Right lobe of liver (tissue), 6 donors: ENCODE measurements at regions not wholly inside any gene's neighbourhood (a gene's known extent, or its start where the extent isn't known, plus 50 kb on each side); places are given as distances from the start of the nearest gene placed in this dataset.
"Not testable (repeated sequence)": the region's sequence is repeated elsewhere in the genome, so short reads cannot be mapped to it uniquely, and the experiment has no call there.

Experiments
- ATAC-seq, 4 donors: fragments of 200-7000 bp; cut with Tn5 transposase; one replicate each; pipeline ENCODE4 v1.9.1; 2020; ENCODE audit warnings: mild to moderate bottlenecking in 4 of 4, moderate library complexity in 4 of 4
- DNase-seq, 3 donors: peaks; one replicate each; pipeline ENCODE4 v3.0.0-alpha.2; 2020
- H3K27ac ChIP-seq, 3 donors: fragments of 200-600 bp; one replicate each; pipeline ENCODE4 v1.8.0; 2022
- H3K27me3 ChIP-seq, 2 donors: fragments of 200-600 bp; one replicate each; pipeline ENCODE4 v1.8.0; 2022
- H3K36me3 ChIP-seq, 4 donors: fragments of 200-600 bp; sonication (generic) in 1 of 4; one replicate each; pipeline versions ENCODE4 v1.5.1 to v1.8.0; 2017 to 2022; ENCODE audit warnings: control low read depth in 1 of 4
- H3K4me1 ChIP-seq, 4 donors: fragments of 200-600 bp; sonication (generic) in 1 of 4; one replicate each; pipeline versions ENCODE4 v1.5.1 to v1.8.0; 2017 to 2022; ENCODE audit warnings: control low read depth in 1 of 4
- H3K4me3 ChIP-seq, 3 donors: fragments of 200-600 bp; one replicate each; pipeline ENCODE4 v1.8.0; 2022
- H3K9me3 ChIP-seq, 4 donors: fragments of 200-600 bp; sonication (generic) in 1 of 4; one replicate each; pipeline versions ENCODE4 v1.5.1 to v1.8.0; 2017 to 2022; ENCODE audit warnings: control low read depth in 1 of 4
- POLR2A ChIP-seq: fragments of 450-650 bp; IDR thresholded peaks from one replicate; pipeline ENCODE4 v1.6.1; 2017; ENCODE audit warnings: antibody characterized with exemption, mild to moderate bottlenecking
- WGBS: methylation state at CpG from one replicate; pipeline ENCODE4 v1.1.6; 2018; ENCODE audit warnings: low coverage, low lambda C conversion rate; ENCODE audit not compliant: insufficient coverage; ENCODE audit errors: missing lambda C conversion rate; 5-methylcytosine and 5-hydroxymethylcytosine counted together
- intact Hi-C, 2 donors: fragments of 100-400 bp; cut with DNase I; formaldehyde crosslinking; loops; one replicate each; pipeline versions ENCODE4 v1.11.2 to v1.14.1; 2022
- TF ChIP-seq, protein P1 (sequence below), 4 donors: fragments of 200-600 bp in 3 of 4; fragments of 450-650 bp in 1 of 4; IDR thresholded peaks; one replicate each; pipeline versions ENCODE4 v1.5.1 to v1.8.0; 2016 to 2022; ENCODE audit warnings: antibody characterized with exemption in 4 of 4, mild to moderate bottlenecking in 2 of 4
- donor health status: DM: no; HTN: yes; CAD: no.
- donor health status: DM: no; HTN: no; CAD: no.
- donor health status: DM: no; HTN: no; CAD: no.
- donor health status: DM: no; HTN: yes; CAD: no.
- donor health status: DM: no; HTN: yes; CAD: no.

- no peak for DNase-seq
- WGBS: 35% methylated on average over 1 of the region's 1 CpG
- H3K27me3 ChIP-seq: no peaks in the 10 kb centered on the region
- intact Hi-C loops: no loop called here
- no peaks in the 10 kb centered on the region for H3K4me1 ChIP-seq
- no peak overlapping the region for H3K27ac ChIP-seq
- no peak overlapping the region for H3K4me3 ChIP-seq
- TF ChIP-seq, protein P1, sequence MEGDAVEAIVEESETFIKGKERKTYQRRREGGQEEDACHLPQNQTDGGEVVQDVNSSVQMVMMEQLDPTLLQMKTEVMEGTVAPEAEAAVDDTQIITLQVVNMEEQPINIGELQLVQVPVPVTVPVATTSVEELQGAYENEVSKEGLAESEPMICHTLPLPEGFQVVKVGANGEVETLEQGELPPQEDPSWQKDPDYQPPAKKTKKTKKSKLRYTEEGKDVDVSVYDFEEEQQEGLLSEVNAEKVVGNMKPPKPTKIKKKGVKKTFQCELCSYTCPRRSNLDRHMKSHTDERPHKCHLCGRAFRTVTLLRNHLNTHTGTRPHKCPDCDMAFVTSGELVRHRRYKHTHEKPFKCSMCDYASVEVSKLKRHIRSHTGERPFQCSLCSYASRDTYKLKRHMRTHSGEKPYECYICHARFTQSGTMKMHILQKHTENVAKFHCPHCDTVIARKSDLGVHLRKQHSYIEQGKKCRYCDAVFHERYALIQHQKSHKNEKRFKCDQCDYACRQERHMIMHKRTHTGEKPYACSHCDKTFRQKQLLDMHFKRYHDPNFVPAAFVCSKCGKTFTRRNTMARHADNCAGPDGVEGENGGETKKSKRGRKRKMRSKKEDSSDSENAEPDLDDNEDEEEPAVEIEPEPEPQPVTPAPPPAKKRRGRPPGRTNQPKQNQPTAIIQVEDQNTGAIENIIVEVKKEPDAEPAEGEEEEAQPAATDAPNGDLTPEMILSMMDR (IDR thresholded peaks at IDR 0.05): no peak
- TF ChIP-seq POLR2A: no peak
- no peak for ATAC-seq
- H3K9me3 ChIP-seq: no peaks in the 10 kb centered on the region
- H3K36me3 ChIP-seq: no peaks in the 10 kb centered on the region
Measured at GRCh38 chr6:49220293-49220692, 242.8 kb downstream of the MMUT start.

DNA sequence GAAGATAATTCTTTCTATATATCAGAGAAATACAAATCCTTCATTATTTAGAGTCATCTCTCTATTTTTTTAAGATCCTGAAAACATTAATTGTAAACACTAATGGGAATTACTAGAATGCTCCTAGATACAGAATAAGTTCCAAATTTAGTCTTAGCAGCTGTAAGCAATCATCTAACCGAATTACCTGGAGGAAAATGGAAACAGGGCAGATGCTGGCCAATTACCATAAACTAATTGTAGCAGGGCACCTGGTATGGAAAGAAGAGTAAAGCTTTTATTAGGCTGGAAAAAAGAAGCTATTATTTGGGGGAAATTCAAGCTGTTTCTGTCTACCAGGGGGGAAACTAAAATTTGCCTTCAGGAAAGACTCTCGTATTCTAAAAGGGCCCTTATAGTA is 257.5 kb downstream of the MMUT start:
- Histone ChIP-seq H3K4me1 (no peaks in the 10 kb centered on the region), H3K36me3 (no peaks in the 10 kb centered on the region), H3K4me3 (no peak overlapping the region), H3K27ac (no peak overlapping the region), H3K27me3 (no peaks in the 10 kb centered on the region), H3K9me3 (no peaks in the 10 kb centered on the region)
- no peak for ATAC-seq
- DNase-seq: no peak
- 35% methylated on average over 2 of the region's 2 CpGs for WGBS
- TF ChIP-seq, protein P1 (IDR thresholded peaks at IDR 0.05): no peak
- TF ChIP-seq POLR2A: no peak
- intact Hi-C loops: no loop called here

DNA sequence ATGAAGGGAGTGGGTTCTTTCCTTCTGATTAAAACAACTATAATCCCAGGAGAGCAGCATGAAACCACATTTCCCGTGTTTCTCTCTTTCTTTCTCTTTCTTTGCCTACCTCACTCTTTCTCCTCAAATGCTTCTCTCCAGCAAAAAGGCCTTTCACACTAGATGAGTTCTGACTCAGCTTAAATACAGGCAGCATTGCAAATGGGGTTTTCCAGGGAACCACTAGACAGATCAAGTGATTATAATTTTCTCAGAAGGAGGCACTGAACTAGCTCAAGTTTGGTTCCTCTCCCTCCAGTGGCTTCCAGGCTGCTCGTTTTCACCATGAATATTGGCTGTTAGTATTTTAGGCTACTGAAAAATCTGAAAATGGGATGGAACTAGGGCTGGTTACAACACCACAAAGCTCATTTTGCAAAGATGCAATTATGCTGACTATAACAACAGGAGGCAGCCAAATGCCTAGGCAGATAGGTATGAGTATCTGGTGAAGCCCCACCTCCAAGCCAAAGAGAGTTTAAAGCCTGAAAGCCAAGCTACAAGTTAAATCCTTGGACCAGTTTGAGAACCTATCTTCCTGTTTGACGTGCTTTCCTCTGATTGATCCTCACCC is 260.0 kb downstream of the MMUT start:
- Histone ChIP-seq H3K27me3 (no peaks in the 10 kb centered on the region), H3K4me1 (no peaks in the 10 kb centered on the region), H3K4me3 (no peak overlapping the region), H3K27ac (no peak overlapping the region), H3K9me3 (peaks cover 0 to 5% (median 0%) of the 10 kb centered on the region in 4 donors), H3K36me3 (no peaks in the 10 kb centered on the region)
- no peak for DNase-seq
- TF ChIP-seq, protein P1 (IDR thresholded peaks at IDR 0.05): no peak
- TF ChIP-seq POLR2A: no peak
- no peak for ATAC-seq
- intact Hi-C loops: no loop called here
- 31% methylated on average over 3 of the region's 3 CpGs for WGBS

DNA sequence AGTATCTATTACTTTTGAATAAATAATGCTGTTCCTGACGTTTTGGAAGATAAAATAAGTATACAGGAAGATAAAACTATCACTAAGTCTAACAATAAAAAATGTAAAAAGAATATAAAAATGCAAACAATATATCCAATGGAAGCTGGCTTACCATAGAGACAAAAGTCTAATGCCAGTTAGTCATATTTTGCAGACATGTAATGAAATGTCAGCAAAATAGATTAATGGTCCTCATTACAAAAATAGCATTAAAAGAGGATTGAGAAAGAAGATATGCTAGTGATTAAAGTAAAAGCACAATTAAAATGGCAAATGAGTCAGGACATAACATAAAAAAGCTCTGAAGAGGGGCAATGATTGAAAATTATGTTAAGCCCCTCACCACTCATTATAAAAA is 265.0 kb downstream of the MMUT start:
- no peak for ATAC-seq
- Histone ChIP-seq H3K36me3 (no peaks in the 10 kb centered on the region), H3K4me3 (no peak overlapping the region), H3K27ac (no peak overlapping the region), H3K9me3 (peaks cover 0 to 5% (median 0%) of the 10 kb centered on the region in 4 donors), H3K27me3 (no peaks in the 10 kb centered on the region), H3K4me1 (no peaks in the 10 kb centered on the region)
- WGBS: 4% methylated on average over 1 of the region's 1 CpG
- intact Hi-C loops: no loop called here
- no peak for TF ChIP-seq POLR2A
- TF ChIP-seq, protein P1 (IDR thresholded peaks at IDR 0.05): no peak
- no peak for DNase-seq

DNA sequence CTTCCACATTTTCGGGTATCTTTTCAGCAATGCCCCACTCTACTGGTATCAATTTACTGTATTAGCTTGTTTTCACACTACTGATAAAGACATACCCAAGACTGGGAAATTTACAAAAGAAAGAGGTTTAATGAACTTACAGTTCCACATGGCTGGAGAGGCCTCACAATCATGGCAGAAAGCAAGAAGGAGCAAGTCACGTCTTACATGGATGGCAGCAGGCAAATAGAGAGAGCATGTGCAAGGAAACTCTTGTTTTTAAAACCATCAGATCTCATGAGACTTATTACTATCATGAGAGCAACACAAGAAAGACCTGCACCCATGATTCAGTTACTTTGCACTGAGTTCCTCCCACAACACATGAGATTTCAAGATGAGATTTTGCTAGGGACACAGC is 300.7 kb downstream of the MMUT start:
- H3K36me3 ChIP-seq, ATAC-seq, H3K27ac ChIP-seq, H3K27me3 ChIP-seq, H3K9me3 ChIP-seq, DNase-seq, H3K4me3 ChIP-seq, intact Hi-C loops, H3K4me1 ChIP-seq: not testable (repeated sequence)
- 31% methylated on average over 2 of the region's 2 CpGs for WGBS
